ENCODE measurements at regions not wholly inside any gene's neighbourhood (a gene's known extent, or its start where the extent isn't known, plus 50 kb on each side); places are given as distances from the start of the nearest gene placed in this dataset.

GRCh38 chr3:73866846-73867245, 242.1 kb upstream of the PDZRN3 start:
- no peak for TF ChIP-seq Cebpa-rat (IDR thresholded peaks at IDR 0.05)
- no peak overlapping the region for H3K4me2 ChIP-seq
- H3K9ac ChIP-seq: no peak overlapping the region
- no peaks in the 10 kb centered on the region for H3K9me3 ChIP-seq
- no peaks in the 10 kb centered on the region for H4K20me1 ChIP-seq
- H3K4me1 ChIP-seq: no peaks in the 10 kb centered on the region
- no peak overlapping the region for H3K27ac ChIP-seq
- no peak overlapping the region for H3K4me3 ChIP-seq
- no peaks in the 10 kb centered on the region for H3K27me3 ChIP-seq
- H3K36me3 ChIP-seq: no peaks in the 10 kb centered on the region

GRCh38 chr3:73863546-73864079, 238.9 kb upstream of the PDZRN3 start:
- H3K36me3 ChIP-seq: no peaks in the 10 kb centered on the region
- no peak for TF ChIP-seq Cebpa-rat (IDR thresholded peaks at IDR 0.05)
- H3K27ac ChIP-seq: no peak overlapping the region
- no peaks in the 10 kb centered on the region for H3K4me1 ChIP-seq
- H3K27me3 ChIP-seq: no peaks in the 10 kb centered on the region
- H3K9me3 ChIP-seq: no peaks in the 10 kb centered on the region
- H4K20me1 ChIP-seq: no peaks in the 10 kb centered on the region
- H3K4me3 ChIP-seq: no peak overlapping the region
- H3K9ac ChIP-seq: no peak overlapping the region
- no peak overlapping the region for H3K4me2 ChIP-seq

- Histone ChIP-seq H3K27ac (no peak overlapping the region), H3K9me3 (no peaks in the 10 kb centered on the region), H3K4me1 (no peaks in the 10 kb centered on the region), H4K20me1 (no peaks in the 10 kb centered on the region), H3K9ac (no peak overlapping the region), H3K36me3 (no peaks in the 10 kb centered on the region), H3K4me2 (no peak overlapping the region), H3K27me3 (no peaks in the 10 kb centered on the region), H3K4me3 (no peak overlapping the region)
- no peak for TF ChIP-seq Cebpa-rat (IDR thresholded peaks at IDR 0.05)
These were observed 231.1 kb upstream of the PDZRN3 start for GRCh38 chr3:73855813-73856212.

- Histone ChIP-seq H4K20me1 (no peaks in the 10 kb centered on the region), H3K9me3 (no peaks in the 10 kb centered on the region), H3K27ac (no peak overlapping the region), H3K36me3 (no peaks in the 10 kb centered on the region), H3K9ac (no peak overlapping the region), H3K4me3 (no peak overlapping the region), H3K4me2 (no peak overlapping the region), H3K4me1 (no peaks in the 10 kb centered on the region), H3K27me3 (no peaks in the 10 kb centered on the region)
- TF ChIP-seq Cebpa-rat (IDR thresholded peaks at IDR 0.05): no peak
These were observed 223.6 kb upstream of the PDZRN3 start for GRCh38 chr3:73848173-73848906.

- TF ChIP-seq Cebpa-rat (IDR thresholded peaks at IDR 0.05): no peak
- no peaks in the 10 kb centered on the region for H3K27me3 ChIP-seq
- H3K36me3 ChIP-seq: no peaks in the 10 kb centered on the region
- no peak overlapping the region for H3K4me2 ChIP-seq
- no peaks in the 10 kb centered on the region for H3K4me1 ChIP-seq
- H4K20me1 ChIP-seq: no peaks in the 10 kb centered on the region
- H3K4me3 ChIP-seq: no peak overlapping the region
- no peaks in the 10 kb centered on the region for H3K9me3 ChIP-seq
- no peak overlapping the region for H3K27ac ChIP-seq
- H3K9ac ChIP-seq: no peak overlapping the region
These were observed 222.2 kb upstream of the PDZRN3 start for GRCh38 chr3:73846951-73847350.

GRCh38 chr3:73839032-73839431, 214.3 kb upstream of the PDZRN3 start:
- H3K4me2 ChIP-seq: no peak overlapping the region
- H3K36me3 ChIP-seq: no peaks in the 10 kb centered on the region
- H3K4me1 ChIP-seq: no peaks in the 10 kb centered on the region
- TF ChIP-seq Cebpa-rat (IDR thresholded peaks at IDR 0.05): no peak
- no peaks in the 10 kb centered on the region for H3K27me3 ChIP-seq
- no peak overlapping the region for H3K4me3 ChIP-seq
- no peaks in the 10 kb centered on the region for H4K20me1 ChIP-seq
- H3K27ac ChIP-seq: no peak overlapping the region
- no peak overlapping the region for H3K9ac ChIP-seq
- H3K9me3 ChIP-seq: peaks cover 20% of the 10 kb centered on the region

- no peak for TF ChIP-seq Cebpa-rat (IDR thresholded peaks at IDR 0.05)
- Histone ChIP-seq H3K27ac (no peak overlapping the region), H3K36me3 (no peaks in the 10 kb centered on the region), H3K4me2 (no peak overlapping the region), H3K9me3 (peaks cover 20% of the 10 kb centered on the region), H4K20me1 (no peaks in the 10 kb centered on the region), H3K27me3 (no peaks in the 10 kb centered on the region), H3K4me3 (no peak overlapping the region), H3K4me1 (no peaks in the 10 kb centered on the region), H3K9ac (no peak overlapping the region)
These were observed 211.2 kb upstream of the PDZRN3 start for GRCh38 chr3:73835945-73836344.

- no peak for TF ChIP-seq Cebpa-rat (IDR thresholded peaks at IDR 0.05)
- H3K4me1 ChIP-seq: no peaks in the 10 kb centered on the region
- H3K4me3 ChIP-seq: no peak overlapping the region
- no peak overlapping the region for H3K27ac ChIP-seq
- peaks cover 20% of the 10 kb centered on the region for H3K9me3 ChIP-seq
- H3K36me3 ChIP-seq: no peaks in the 10 kb centered on the region
- no peak overlapping the region for H3K9ac ChIP-seq
- H3K4me2 ChIP-seq: no peak overlapping the region
- H3K27me3 ChIP-seq: no peaks in the 10 kb centered on the region
- no peaks in the 10 kb centered on the region for H4K20me1 ChIP-seq
These were observed 207.7 kb upstream of the PDZRN3 start for GRCh38 chr3:73832426-73832825.

- Histone ChIP-seq H3K4me3 (no peak overlapping the region), H3K27me3 (no peaks in the 10 kb centered on the region), H3K4me2 (no peak overlapping the region), H3K9me3 (no peaks in the 10 kb centered on the region), H4K20me1 (no peaks in the 10 kb centered on the region), H3K4me1 (no peaks in the 10 kb centered on the region), H3K9ac (no peak overlapping the region), H3K36me3 (no peaks in the 10 kb centered on the region), H3K27ac (no peak overlapping the region)
- TF ChIP-seq Cebpa-rat (IDR thresholded peaks at IDR 0.05): no peak
These were observed 203.6 kb upstream of the PDZRN3 start for GRCh38 chr3:73828348-73828747.

GRCh38 chr3:73827725-73828211, 203.0 kb upstream of the PDZRN3 start:
- no peak for TF ChIP-seq Cebpa-rat (IDR thresholded peaks at IDR 0.05)
- no peak overlapping the region for H3K27ac ChIP-seq
- H3K27me3 ChIP-seq: no peaks in the 10 kb centered on the region
- no peak overlapping the region for H3K4me2 ChIP-seq
- no peaks in the 10 kb centered on the region for H3K9me3 ChIP-seq
- no peak overlapping the region for H3K4me3 ChIP-seq
- H4K20me1 ChIP-seq: no peaks in the 10 kb centered on the region
- H3K4me1 ChIP-seq: no peaks in the 10 kb centered on the region
- H3K9ac ChIP-seq: no peak overlapping the region
- no peaks in the 10 kb centered on the region for H3K36me3 ChIP-seq

Data from BLaER1 (cell line).